Ascending aorta (tissue), 2 donors: ENCODE measurements at regions not wholly inside any gene's neighbourhood (a gene's known extent, or its start where the extent isn't known, plus 50 kb on each side); places are given as distances from the start of the nearest gene placed in this dataset.

Experiments
- DNase-seq, 2 donors: peaks; one replicate each; pipeline ENCODE4 v3.0.0-alpha.2; 2019; ENCODE audit warnings: low spot score in 2 of 2
- H3K27ac ChIP-seq, 2 donors: fragments of 200-600 bp; sonication (generic); one replicate each; pipeline ENCODE4 v1.5.1; 2016 to 2017; ENCODE audit warnings: mild to moderate bottlenecking in 1 of 2
- H3K27me3 ChIP-seq: fragments of 200-600 bp; sonication (generic); one replicate; pipeline ENCODE4 v1.5.1; 2017
- H3K36me3 ChIP-seq, 2 donors: fragments of 200-600 bp; sonication (generic); one replicate each; pipeline ENCODE4 v1.5.1; 2016
- H3K4me1 ChIP-seq, 2 donors: fragments of 200-600 bp; sonication (generic); one replicate each; pipeline ENCODE4 v1.5.1; 2016 to 2017; ENCODE audit warnings: mild to moderate bottlenecking in 1 of 2
- H3K4me3 ChIP-seq, 2 donors: fragments of 200-600 bp; sonication (generic); one replicate each; pipeline ENCODE4 v1.5.1; 2016 to 2017; ENCODE audit warnings: mild to moderate bottlenecking in 1 of 2
- H3K9me3 ChIP-seq, 2 donors: fragments of 200-600 bp; sonication (generic); one replicate each; pipeline ENCODE4 v1.5.1; 2016
- CTCF ChIP-seq, 3 experiments: fragments of 200-600 bp in 2 of 3; fragments of 450-650 bp in 1 of 3; sonication (generic) in 2 of 3; IDR thresholded peaks; one replicate each; pipeline ENCODE4 v1.5.1; 2016 to 2019; ENCODE audit warnings: antibody characterized with exemption in 3 of 3, mild to moderate bottlenecking in 1 of 3, moderate library complexity in 1 of 3
- intact Hi-C: fragments of 100-400 bp; cut with DNase I; formaldehyde crosslinking; loops from one replicate; pipeline ENCODE4 v1.15.1; 2023

GRCh38 chr6:104256646-104257045 lies 603.1 kb downstream of the HACE1 start:
- no peaks in the 10 kb centered on the region for H3K36me3 ChIP-seq
- TF ChIP-seq CTCF (IDR thresholded peaks at IDR 0.05) = no peak
- no peak overlapping the region for H3K27ac ChIP-seq
- H3K27me3 ChIP-seq = no peaks in the 10 kb centered on the region
- no peak for DNase-seq
- no peaks in the 10 kb centered on the region for H3K9me3 ChIP-seq
- no peak overlapping the region for H3K4me3 ChIP-seq
- no peaks in the 10 kb centered on the region for H3K4me1 ChIP-seq
- intact Hi-C loops = no loop called here

DNA sequence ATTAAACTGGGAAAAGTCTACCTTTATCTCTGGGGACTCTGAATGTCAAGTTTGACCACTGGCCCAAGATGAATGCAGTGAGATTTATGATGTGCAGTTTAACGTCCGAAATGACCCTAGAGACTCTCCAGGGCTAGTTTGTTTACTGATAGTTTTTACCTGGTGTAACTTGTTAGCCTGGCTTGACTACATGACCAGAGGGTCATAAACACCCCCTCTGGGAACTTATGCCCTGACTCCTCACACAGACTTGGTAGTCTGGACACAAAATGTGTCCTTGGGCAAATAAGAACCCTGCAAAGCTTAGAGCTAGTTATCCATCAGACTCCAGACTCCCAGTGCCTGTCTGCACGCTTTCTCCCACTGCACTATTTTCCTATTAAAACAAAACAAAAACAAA lies 606.5 kb downstream of the HACE1 start:
- Histone ChIP-seq H3K9me3 (no peaks in the 10 kb centered on the region), H3K27ac (no peak overlapping the region), H3K27me3 (no peaks in the 10 kb centered on the region), H3K4me1 (no peaks in the 10 kb centered on the region), H3K36me3 (no peaks in the 10 kb centered on the region), H3K4me3 (no peak overlapping the region)
- no peak for DNase-seq
- no peak for TF ChIP-seq CTCF (IDR thresholded peaks at IDR 0.05)
- intact Hi-C loops = no loop called here

GRCh38 chr6:104252276-104252675 lies 607.4 kb downstream of the HACE1 start:
- H3K4me1 ChIP-seq = no peaks in the 10 kb centered on the region
- no peak for DNase-seq
- TF ChIP-seq CTCF (IDR thresholded peaks at IDR 0.05) = no peak
- no peaks in the 10 kb centered on the region for H3K9me3 ChIP-seq
- H3K27ac ChIP-seq = no peak overlapping the region
- no peak overlapping the region for H3K4me3 ChIP-seq
- intact Hi-C loops = no loop called here
- H3K27me3 ChIP-seq = no peaks in the 10 kb centered on the region
- H3K36me3 ChIP-seq = no peaks in the 10 kb centered on the region

GRCh38 chr6:104251651-104252050 lies 608.1 kb downstream of the HACE1 start:
- Histone ChIP-seq H3K36me3 (no peaks in the 10 kb centered on the region), H3K27me3 (no peaks in the 10 kb centered on the region), H3K27ac (no peak overlapping the region), H3K4me3 (no peak overlapping the region), H3K4me1 (no peaks in the 10 kb centered on the region), H3K9me3 (no peaks in the 10 kb centered on the region)
- TF ChIP-seq CTCF (IDR thresholded peaks at IDR 0.05) = no peak
- intact Hi-C loops = no loop called here
- no peak for DNase-seq

- Histone ChIP-seq H3K4me1 (no peaks in the 10 kb centered on the region), H3K27ac (no peak overlapping the region), H3K9me3 (no peaks in the 10 kb centered on the region), H3K27me3 (no peaks in the 10 kb centered on the region), H3K36me3 (no peaks in the 10 kb centered on the region), H3K4me3 (no peak overlapping the region)
- no peak for TF ChIP-seq CTCF (IDR thresholded peaks at IDR 0.05)
- DNase-seq = no peak
- intact Hi-C loops = no loop called here
These were observed 618.9 kb downstream of the HACE1 start for GRCh38 chr6:104240865-104241264.

GRCh38 chr6:104239971-104240370 lies 619.7 kb downstream of the HACE1 start:
- intact Hi-C loops = no loop called here
- no peak for DNase-seq
- Histone ChIP-seq H3K4me1 (no peaks in the 10 kb centered on the region), H3K27me3 (no peaks in the 10 kb centered on the region), H3K4me3 (no peak overlapping the region), H3K27ac (no peak overlapping the region), H3K9me3 (no peaks in the 10 kb centered on the region), H3K36me3 (no peaks in the 10 kb centered on the region)
- TF ChIP-seq CTCF (IDR thresholded peaks at IDR 0.05) = no peak
